ENCODE measurements at regions not wholly inside any gene's neighbourhood (a gene's known extent, or its start where the extent isn't known, plus 50 kb on each side); places are given as distances from the start of the nearest gene placed in this dataset.
A peak's percentile ranks its signal among the peaks of the same experiment; 100 is the strongest.

DNA sequence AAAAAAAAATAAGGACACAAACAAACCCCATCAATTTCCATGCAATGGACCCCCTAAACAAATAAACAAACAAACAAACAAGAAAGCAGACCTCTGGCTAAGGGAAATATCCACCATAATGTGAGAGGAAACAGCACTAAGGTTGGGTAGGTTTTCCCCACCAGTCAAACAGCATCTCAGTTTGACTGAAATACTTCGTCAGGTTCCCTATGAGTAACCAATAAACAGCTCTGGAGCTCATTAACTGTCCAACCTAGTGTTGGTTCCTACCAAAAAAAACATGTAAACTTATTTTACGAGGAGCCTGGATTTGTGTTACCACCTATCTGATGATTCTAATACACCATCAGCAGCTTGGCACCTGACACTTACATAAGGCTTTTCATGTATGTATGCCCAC lies 198.5 kb upstream of the TARS1 start:
- TF ChIP-seq, protein P1, sequence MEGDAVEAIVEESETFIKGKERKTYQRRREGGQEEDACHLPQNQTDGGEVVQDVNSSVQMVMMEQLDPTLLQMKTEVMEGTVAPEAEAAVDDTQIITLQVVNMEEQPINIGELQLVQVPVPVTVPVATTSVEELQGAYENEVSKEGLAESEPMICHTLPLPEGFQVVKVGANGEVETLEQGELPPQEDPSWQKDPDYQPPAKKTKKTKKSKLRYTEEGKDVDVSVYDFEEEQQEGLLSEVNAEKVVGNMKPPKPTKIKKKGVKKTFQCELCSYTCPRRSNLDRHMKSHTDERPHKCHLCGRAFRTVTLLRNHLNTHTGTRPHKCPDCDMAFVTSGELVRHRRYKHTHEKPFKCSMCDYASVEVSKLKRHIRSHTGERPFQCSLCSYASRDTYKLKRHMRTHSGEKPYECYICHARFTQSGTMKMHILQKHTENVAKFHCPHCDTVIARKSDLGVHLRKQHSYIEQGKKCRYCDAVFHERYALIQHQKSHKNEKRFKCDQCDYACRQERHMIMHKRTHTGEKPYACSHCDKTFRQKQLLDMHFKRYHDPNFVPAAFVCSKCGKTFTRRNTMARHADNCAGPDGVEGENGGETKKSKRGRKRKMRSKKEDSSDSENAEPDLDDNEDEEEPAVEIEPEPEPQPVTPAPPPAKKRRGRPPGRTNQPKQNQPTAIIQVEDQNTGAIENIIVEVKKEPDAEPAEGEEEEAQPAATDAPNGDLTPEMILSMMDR (IDR thresholded peaks at IDR 0.05), result no peak
- no peak for TF ChIP-seq EP300 (IDR thresholded peaks at IDR 0.05)
- no peak for TF ChIP-seq POLR2A (IDR thresholded peaks at IDR 0.05)
- no peak for TF ChIP-seq POLR2AphosphoS5 (IDR thresholded peaks at IDR 0.05)
- H3K36me3 ChIP-seq, result no peaks in the 10 kb centered on the region
- H3K27me3 ChIP-seq, result no peaks in the 10 kb centered on the region
- H3K4me1 ChIP-seq, result no peaks in the 10 kb centered on the region
- no peak for DNase-seq
- no peak overlapping the region for H3K27ac ChIP-seq
- no peak overlapping the region for H3K4me3 ChIP-seq
- 88 to 95% (median 90%) methylated on average over 2 of the region's 2 CpGs for WGBS, 5 donors
- H3K9me3 ChIP-seq, result no peaks in the 10 kb centered on the region
- intact Hi-C loops (cut with DNase I; ENCODE audit: low total_unique reads), result no loop called here

DNA sequence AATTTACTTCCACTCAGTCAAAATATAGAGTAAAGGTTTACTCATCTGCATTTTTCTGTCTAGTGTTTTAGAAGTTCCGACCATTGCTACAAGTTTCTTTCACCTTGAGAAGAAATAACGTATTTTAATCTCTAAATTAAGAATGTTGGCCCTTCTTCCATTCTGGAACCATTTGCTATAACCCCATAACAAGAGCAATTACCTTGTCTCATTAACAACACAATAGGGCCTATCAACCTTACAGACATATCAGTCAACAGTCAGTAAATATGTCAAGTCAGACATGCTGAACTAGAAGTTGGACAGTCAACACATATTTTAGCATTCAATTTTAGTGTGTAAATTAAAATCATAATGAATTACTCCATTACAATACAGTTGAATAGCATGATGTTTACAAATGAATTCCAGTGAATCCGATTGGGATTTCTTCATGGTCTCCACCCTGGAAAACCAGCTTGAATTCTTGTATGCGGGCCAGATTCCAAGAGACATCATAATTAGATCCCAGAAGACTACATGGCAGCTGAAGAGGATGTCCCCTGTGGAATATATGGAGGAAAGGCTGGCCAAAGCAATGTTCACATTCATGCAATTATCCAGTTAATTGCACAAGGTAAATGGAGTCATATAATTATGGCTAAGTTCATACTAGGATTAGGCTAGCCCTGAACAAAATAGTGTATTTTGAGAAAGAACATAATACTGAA lies 196.2 kb upstream of the TARS1 start:
- no peaks in the 10 kb centered on the region for H3K4me1 ChIP-seq
- H3K27me3 ChIP-seq, result no peaks in the 10 kb centered on the region
- H3K27ac ChIP-seq, result no peak overlapping the region
- TF ChIP-seq, protein P1 (IDR thresholded peaks at IDR 0.05), result no peak
- TF ChIP-seq POLR2A (IDR thresholded peaks at IDR 0.05) (no peak), POLR2AphosphoS5 (IDR thresholded peaks at IDR 0.05) (no peak), EP300 (IDR thresholded peaks at IDR 0.05) (no peak)
- intact Hi-C loops (cut with DNase I; ENCODE audit: low total_unique reads), result no loop called here
- no peaks in the 10 kb centered on the region for H3K36me3 ChIP-seq
- 78 to 83% (median 80%) methylated on average over 4 of the region's 4 CpGs for WGBS, 5 donors
- no peaks in the 10 kb centered on the region for H3K9me3 ChIP-seq
- no peak for DNase-seq
- no peak overlapping the region for H3K4me3 ChIP-seq

GRCh38 chr5:33254579-33254978 lies 186.2 kb upstream of the TARS1 start:
- intact Hi-C loops (cut with DNase I; ENCODE audit: low total_unique reads), result no loop called here
- TF ChIP-seq POLR2A (IDR thresholded peaks at IDR 0.05), result no peak
- TF ChIP-seq, protein P1 (IDR thresholded peaks at IDR 0.05), result no peak
- no peak for TF ChIP-seq EP300 (IDR thresholded peaks at IDR 0.05)
- no peak for TF ChIP-seq POLR2AphosphoS5 (IDR thresholded peaks at IDR 0.05)
- 78 to 91% (median 83%) methylated on average over 1 of the region's 1 CpG for WGBS, 5 donors
- no peaks in the 10 kb centered on the region for H3K36me3 ChIP-seq
- no peaks in the 10 kb centered on the region for H3K4me1 ChIP-seq
- H3K9me3 ChIP-seq, result no peaks in the 10 kb centered on the region
- no peaks in the 10 kb centered on the region for H3K27me3 ChIP-seq
- H3K4me3 ChIP-seq, result no peak overlapping the region
- H3K27ac ChIP-seq, result no peak overlapping the region
- DNase-seq, result no peak

DNA sequence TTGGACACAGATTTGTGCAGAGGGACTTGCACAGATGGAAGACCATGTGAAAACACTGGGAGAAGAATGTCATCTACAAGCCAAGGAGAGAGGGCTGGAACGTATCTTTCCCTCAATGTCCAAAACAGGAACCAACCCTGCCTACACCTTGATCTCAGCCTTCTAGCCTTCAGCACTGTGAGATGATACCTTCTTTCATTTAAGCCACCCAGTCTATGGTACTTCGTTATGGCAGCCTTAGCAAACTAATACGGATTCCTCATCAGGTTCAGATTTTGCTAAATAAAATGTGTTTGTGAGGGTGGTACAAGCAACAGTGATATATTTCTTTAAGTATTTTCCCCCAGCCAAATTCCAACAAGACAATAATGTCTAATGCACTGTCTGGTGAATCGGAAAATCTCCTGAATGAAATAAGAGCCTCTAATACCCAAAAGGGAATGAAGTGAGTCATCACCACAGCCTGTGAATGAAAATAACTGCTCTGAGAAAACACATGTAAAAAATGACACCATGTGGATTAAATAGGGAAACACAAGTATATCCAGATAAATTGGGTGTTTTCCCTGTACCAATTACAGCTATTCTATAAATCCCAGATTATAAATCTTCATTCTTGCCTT lies 182.8 kb upstream of the TARS1 start:
- H3K4me3 ChIP-seq, result no peak overlapping the region
- peak in 1 of 2 donors; percentile 58 for DNase-seq
- intact Hi-C loops (cut with DNase I; ENCODE audit: low total_unique reads), result no loop called here
- WGBS, 5 donors, result 66 to 81% (median 78%) methylated on average over 4 of the region's 4 CpGs
- no peaks in the 10 kb centered on the region for H3K27me3 ChIP-seq
- TF ChIP-seq EP300 (IDR thresholded peaks at IDR 0.05), result no peak
- TF ChIP-seq POLR2A (IDR thresholded peaks at IDR 0.05), result no peak
- no peak for TF ChIP-seq POLR2AphosphoS5 (IDR thresholded peaks at IDR 0.05)
- TF ChIP-seq, protein P1 (IDR thresholded peaks at IDR 0.05), result no peak
- H3K4me1 ChIP-seq, result no peaks in the 10 kb centered on the region
- H3K9me3 ChIP-seq, result no peaks in the 10 kb centered on the region
- no peaks in the 10 kb centered on the region for H3K36me3 ChIP-seq
- H3K27ac ChIP-seq, result no peak overlapping the region

All from stomach (tissue), 8 donors.